ENCODE measurements at regions not wholly inside any gene's neighbourhood (a gene's known extent, or its start where the extent isn't known, plus 50 kb on each side); places are given as distances from the start of the nearest gene placed in this dataset.

- DNase-seq: no peak
- Mint-ChIP-seq H3K4me1 (no peaks in the 10 kb centered on the region), H3K36me3 (ENCODE audit: low read depth) (no peaks in the 10 kb centered on the region), H3K9me3 (peaks cover 9% of the 10 kb centered on the region), H3K4me3 (no peak overlapping the region), H3K27ac (no peak overlapping the region), H3K27me3 (no peaks in the 10 kb centered on the region)
- ChIA-PET POLR2A (no interaction called here), CTCF (no interaction called here)
- TF ChIP-seq CTCF (IDR thresholded peaks at IDR 0.05): no peak
- intact Hi-C loops (cut with micrococcal nuclease): no loop called here
- no peak for ATAC-seq (ENCODE audit: low read depth)
These were observed 834.7 kb downstream of the GALC start for GRCh38 chr14:87158283-87158682.

DNA sequence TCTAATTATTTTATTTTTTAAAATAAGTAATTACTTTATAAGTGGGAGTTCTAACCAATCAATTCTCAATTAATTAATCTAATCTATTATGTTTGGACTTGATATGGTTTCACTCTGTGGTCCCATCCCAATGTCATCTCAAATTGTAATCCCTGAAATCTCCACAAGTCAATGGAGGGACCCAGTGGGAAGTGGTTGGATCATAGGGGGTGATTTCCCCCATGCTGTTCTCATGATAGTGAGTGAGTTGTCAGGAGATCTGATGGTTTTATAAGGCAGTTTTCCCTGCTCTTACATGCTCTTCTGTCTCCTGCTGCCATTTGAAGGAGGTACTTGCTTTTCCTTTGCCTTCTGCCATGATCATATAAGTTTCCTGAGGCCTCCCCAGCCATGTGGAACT, 836.1 kb downstream of the GALC start:
- no peak for DNase-seq
- ChIA-PET CTCF (no interaction called here), POLR2A (no interaction called here)
- Mint-ChIP-seq H3K9me3 (peaks cover 11% of the 10 kb centered on the region), H3K36me3 (ENCODE audit: low read depth) (no peaks in the 10 kb centered on the region), H3K4me3 (no peak overlapping the region), H3K4me1 (no peaks in the 10 kb centered on the region), H3K27ac (no peak overlapping the region), H3K27me3 (no peaks in the 10 kb centered on the region)
- no peak for ATAC-seq (ENCODE audit: low read depth)
- intact Hi-C loops (cut with micrococcal nuclease): no loop called here
- no peak for TF ChIP-seq CTCF (IDR thresholded peaks at IDR 0.05)

DNA sequence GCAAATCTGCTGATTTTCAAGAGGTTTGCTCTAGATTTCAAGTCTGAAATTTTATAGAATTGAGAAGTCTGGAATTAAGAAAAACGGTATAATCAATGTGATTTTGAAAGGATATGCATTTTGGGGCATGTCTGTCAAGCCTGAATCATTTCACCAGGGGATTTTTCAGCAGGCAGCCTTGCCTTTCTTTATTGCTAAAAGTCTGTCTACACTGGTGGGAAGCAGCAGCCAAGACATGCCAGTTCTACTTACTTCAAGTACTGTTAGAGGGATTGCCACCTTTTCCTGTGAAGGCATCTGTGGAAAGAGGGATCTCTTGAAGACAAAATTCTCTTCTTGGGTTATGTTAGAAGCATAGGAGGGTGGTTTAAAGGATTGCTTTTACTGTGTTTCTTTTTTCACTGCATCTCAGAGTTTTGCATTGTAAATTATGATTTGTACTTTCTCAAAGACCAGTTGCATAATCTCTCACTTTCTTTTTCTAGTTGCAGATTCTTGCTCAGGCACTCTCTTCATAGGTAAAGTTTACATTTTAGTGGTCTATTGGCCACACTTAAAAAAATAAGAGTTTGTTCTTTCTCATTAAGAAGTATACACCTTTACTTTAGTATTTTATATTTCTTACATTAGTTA, 837.0 kb downstream of the GALC start:
- no peaks in the 10 kb centered on the region for H3K4me1 Mint-ChIP-seq
- no peaks in the 10 kb centered on the region for H3K27me3 Mint-ChIP-seq
- CTCF ChIA-PET: no interaction called here
- no peak for TF ChIP-seq CTCF (IDR thresholded peaks at IDR 0.05)
- H3K9me3 Mint-ChIP-seq: peaks cover 13% of the 10 kb centered on the region
- ATAC-seq (ENCODE audit: low read depth) (no peak), DNase-seq (no peak)
- H3K27ac Mint-ChIP-seq: no peak overlapping the region
- POLR2A ChIA-PET: no interaction called here
- H3K36me3 Mint-ChIP-seq (ENCODE audit: low read depth): no peaks in the 10 kb centered on the region
- no peak overlapping the region for H3K4me3 Mint-ChIP-seq
- intact Hi-C loops (cut with micrococcal nuclease): no loop called here

GRCh38 chr14:87153901-87154300, 839.1 kb downstream of the GALC start:
- no peaks in the 10 kb centered on the region for H3K36me3 Mint-ChIP-seq (ENCODE audit: low read depth)
- peaks cover 17% of the 10 kb centered on the region for H3K9me3 Mint-ChIP-seq
- H3K4me1 Mint-ChIP-seq: no peaks in the 10 kb centered on the region
- DNase-seq (no peak), ATAC-seq (ENCODE audit: low read depth) (no peak)
- no peaks in the 10 kb centered on the region for H3K27me3 Mint-ChIP-seq
- H3K4me3 Mint-ChIP-seq: no peak overlapping the region
- CTCF ChIA-PET: no interaction called here
- POLR2A ChIA-PET: no interaction called here
- intact Hi-C loops (cut with micrococcal nuclease): no loop called here
- no peak overlapping the region for H3K27ac Mint-ChIP-seq
- no peak for TF ChIP-seq CTCF (IDR thresholded peaks at IDR 0.05)

DNA sequence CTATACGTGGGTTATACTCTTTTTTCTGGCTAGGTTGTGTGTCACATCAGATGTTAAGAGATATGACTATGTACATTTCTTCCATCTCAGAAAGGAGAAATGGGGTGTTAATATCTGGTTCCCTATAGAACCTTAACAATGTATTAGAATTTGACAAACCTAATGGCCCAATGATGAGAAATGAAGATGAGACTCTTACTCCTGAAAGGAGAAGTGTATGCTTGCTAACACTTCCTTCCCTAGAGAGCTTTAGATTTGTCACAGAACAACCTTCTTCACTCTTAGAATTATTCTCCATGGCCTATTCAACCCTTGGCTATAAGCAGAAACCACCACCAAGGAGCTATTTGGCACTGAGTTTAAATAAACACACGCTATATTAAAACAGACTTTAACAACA, 839.6 kb downstream of the GALC start:
- Mint-ChIP-seq H3K36me3 (ENCODE audit: low read depth) (no peaks in the 10 kb centered on the region), H3K27ac (no peak overlapping the region), H3K4me1 (no peaks in the 10 kb centered on the region), H3K4me3 (no peak overlapping the region), H3K27me3 (no peaks in the 10 kb centered on the region), H3K9me3 (peaks cover 16% of the 10 kb centered on the region)
- ChIA-PET POLR2A (no interaction called here), CTCF (no interaction called here)
- intact Hi-C loops (cut with micrococcal nuclease): no loop called here
- ATAC-seq (ENCODE audit: low read depth) (no peak), DNase-seq (no peak)
- no peak for TF ChIP-seq CTCF (IDR thresholded peaks at IDR 0.05)
